Coronary artery (tissue), 2 donors: ENCODE measurements at regions not wholly inside any gene's neighbourhood (a gene's known extent, or its start where the extent isn't known, plus 50 kb on each side); places are given as distances from the start of the nearest gene placed in this dataset.

Source experiments
- DNase-seq: peaks from one replicate; pipeline ENCODE4 v3.0.0-alpha.2; 2017; ENCODE audit warnings: low spot score
- H3K27ac ChIP-seq, 2 donors: fragments of 200-600 bp; sonication (generic); one replicate each; pipeline ENCODE4 v1.5.1; 2016 to 2019
- H3K4me3 ChIP-seq: fragments of 200-600 bp; sonication (generic); 2 replicates; pipeline ENCODE4 v1.5.1; 2016; ENCODE audit warnings: mild to moderate bottlenecking, moderate library complexity
- TF ChIP-seq, protein P1 (sequence below): fragments of 200-600 bp; sonication (generic); IDR thresholded peaks from one replicate; pipeline ENCODE4 v1.5.1; 2019; ENCODE audit warnings: antibody characterized with exemption

DNA sequence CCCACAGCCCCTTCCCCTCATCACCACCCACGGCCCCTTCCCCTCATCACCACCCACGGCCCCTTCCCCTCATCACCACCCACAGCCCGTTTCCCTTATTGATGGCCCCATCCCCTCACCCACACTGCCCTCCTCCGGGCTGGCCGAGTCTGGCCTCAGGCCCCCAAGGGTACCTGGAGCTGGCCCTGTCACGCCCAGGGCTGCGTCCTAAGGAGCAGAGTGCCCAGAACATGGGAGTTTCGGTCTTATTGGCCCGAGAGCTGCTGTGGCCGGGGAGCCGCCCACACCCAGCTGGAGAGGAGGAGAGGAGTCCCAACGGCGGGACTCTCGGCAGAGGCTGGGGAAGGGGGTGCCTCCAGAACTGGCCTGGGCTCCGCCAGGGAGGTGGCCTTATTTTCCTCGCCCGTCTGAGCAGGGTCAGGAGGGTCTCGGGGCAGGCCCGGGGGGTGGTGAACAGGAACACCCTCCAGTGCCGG lies 182.3 kb downstream of the KIF26A start:
- TF ChIP-seq, protein P1, sequence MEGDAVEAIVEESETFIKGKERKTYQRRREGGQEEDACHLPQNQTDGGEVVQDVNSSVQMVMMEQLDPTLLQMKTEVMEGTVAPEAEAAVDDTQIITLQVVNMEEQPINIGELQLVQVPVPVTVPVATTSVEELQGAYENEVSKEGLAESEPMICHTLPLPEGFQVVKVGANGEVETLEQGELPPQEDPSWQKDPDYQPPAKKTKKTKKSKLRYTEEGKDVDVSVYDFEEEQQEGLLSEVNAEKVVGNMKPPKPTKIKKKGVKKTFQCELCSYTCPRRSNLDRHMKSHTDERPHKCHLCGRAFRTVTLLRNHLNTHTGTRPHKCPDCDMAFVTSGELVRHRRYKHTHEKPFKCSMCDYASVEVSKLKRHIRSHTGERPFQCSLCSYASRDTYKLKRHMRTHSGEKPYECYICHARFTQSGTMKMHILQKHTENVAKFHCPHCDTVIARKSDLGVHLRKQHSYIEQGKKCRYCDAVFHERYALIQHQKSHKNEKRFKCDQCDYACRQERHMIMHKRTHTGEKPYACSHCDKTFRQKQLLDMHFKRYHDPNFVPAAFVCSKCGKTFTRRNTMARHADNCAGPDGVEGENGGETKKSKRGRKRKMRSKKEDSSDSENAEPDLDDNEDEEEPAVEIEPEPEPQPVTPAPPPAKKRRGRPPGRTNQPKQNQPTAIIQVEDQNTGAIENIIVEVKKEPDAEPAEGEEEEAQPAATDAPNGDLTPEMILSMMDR: no peak
- peak; percentile 43 for DNase-seq
- H3K27ac ChIP-seq: no peak overlapping the region
- H3K4me3 ChIP-seq: no peak overlapping the region

DNA sequence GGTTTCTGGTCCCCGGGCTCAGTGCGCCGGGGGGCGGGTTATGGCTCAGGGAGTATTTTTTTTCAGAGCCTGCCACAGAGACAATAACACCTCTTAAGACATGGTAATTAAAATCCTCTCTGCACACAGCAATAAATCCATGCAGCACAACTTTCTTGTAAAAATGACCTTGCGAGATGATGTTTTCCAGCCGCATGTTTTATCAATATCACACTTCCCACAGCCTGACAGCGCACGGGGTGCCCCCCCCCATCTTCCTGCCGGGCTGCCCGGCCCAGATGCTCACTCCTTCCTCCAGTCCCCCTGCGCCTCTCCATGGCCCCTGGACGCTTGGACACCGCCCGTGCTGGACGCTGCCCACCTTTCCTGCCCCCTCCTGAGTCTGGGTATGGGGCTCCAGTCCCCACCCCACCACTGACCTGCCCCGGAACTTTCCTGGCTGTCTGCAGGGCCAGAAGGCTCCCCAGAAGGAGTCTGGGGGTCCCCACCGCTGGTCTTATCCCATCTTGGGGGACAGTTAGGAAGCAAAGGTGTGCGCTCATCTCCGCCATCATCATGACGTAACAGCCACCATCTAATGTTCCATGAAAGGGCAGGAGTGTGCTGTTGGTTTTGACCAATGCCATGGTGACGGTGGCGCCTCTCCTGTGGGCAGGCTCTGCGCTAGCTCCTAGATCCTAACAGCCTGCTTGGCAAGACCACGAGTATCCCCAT lies 182.9 kb downstream of the KIF26A start:
- Histone ChIP-seq H3K4me3 (no peak overlapping the region), H3K27ac (no peak overlapping the region)
- TF ChIP-seq, protein P1: no peak
- DNase-seq: peak; percentile 60

DNA sequence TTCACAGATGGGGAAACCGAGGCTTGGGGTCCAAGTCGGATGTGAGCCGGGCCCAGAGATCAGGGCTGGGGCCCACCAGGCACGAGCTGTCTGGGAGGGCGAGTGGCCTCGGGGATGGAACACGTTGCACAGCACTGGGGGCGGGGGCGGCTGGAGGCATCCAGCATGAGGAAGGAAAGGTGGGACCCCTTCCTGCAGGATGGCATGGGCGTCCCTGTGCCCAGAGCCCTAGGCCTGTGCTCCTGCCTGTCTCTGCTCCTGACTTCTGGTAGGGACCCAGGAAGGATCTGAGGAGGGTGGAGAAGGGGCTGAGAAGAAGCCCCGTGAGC lies 183.4 kb downstream of the KIF26A start:
- H3K27ac ChIP-seq: no peak overlapping the region
- no peak overlapping the region for H3K4me3 ChIP-seq
- TF ChIP-seq, protein P1: no peak
- DNase-seq: peak; percentile 66

DNA sequence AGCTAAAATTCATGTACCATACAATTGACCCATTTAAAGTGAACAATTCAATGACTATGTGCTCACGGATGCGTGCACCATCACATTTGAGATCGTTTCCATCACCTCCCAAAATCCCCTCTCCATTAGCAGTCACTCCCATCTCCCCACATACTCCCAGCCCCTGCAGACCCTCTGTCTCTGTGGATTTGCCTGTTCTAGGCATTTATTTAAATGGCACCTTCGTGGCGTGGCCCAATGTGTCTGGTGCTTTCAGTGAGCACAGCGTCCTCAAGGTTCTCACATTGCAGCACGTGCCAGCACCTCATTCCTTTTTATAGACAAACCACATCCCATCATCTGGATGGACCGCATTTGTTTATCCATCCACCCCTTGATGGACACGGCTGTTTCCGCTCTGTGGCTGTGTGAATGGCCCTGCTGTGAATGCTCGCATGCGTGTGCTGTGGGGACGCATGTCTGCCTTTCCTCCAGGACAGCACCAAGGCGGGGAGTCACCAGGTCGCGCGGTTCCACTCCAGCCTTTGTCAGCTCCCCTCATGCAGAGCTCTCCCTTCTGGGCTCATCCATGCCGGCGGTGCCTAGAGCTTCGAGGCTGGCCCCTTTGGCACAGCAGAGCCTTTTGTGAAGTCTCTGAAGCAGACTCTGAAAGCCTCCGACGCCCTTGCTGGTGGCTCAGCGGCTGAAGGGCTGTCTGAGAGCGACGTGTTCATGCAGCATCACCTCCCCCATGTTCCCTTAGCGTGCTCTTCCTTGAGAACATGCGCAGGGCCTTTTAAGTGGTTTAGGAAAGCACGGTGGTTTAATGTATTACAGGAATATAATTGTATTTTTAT lies 184.4 kb downstream of the KIF26A start:
- H3K4me3 ChIP-seq: no peak overlapping the region
- TF ChIP-seq, protein P1: no peak
- H3K27ac ChIP-seq: no peak overlapping the region
- peak; percentile 40 for DNase-seq

DNA sequence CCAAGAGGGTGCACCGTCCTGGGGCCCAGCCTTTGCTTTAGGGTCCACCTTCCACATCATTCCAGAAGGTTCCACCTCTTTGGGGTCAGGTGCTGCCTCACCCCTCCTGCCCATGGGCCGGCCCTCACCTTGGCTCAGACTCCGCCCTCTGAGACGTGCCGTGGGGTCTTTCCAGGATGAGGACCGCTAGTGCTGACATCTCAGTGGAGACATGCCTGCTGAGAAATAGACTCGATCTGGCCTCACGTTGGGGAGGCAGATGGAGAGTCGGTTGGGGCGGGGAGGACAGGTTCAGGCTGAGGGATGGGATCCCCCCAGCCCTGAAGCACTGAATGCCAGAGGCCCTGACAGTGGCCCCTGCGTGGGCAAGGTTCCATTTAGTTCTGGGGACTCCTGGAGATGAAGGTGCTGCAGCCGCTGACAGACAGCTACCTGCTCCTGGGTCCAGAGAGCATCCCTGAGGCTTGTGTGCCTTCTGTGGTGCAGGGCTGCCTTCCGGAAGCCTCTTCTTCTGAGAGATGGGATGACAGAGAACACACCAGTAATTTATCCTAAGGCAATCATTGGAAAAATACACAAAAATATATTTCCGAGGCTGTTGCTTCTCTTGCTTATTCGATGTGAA lies 185.3 kb downstream of the KIF26A start:
- TF ChIP-seq, protein P1: no peak
- DNase-seq: peak; percentile 68
- H3K27ac ChIP-seq: no peak overlapping the region

DNA sequence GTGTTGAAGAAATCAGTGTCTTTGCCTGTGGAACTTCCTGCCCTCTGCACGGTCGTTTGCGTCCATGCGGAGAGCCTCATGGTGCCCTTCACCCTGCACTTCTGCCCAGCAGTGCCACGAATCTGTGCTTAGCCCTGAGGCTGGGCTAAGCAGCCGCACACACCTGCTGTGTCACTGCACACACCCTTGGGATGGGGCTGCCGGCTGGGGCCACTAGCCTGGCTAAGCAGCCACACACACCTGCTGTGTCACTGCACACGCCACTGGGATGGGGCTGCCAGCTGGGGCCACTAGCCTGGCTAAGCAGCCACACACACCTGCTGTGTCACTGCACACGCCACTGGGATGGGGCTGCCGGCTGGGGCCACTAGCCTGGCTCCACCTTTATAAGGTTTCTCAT lies 188.5 kb downstream of the KIF26A start:
- peak; percentile 33 for DNase-seq
- TF ChIP-seq, protein P1: no peak
- Histone ChIP-seq H3K27ac (no peak overlapping the region), H3K4me3 (no peak overlapping the region)

More for the DNA sequence above, 185.3 kb downstream of the KIF26A start:
- no peak overlapping the region for H3K4me3 ChIP-seq
